ENCODE measurements at regions not wholly inside any gene's neighbourhood (a gene's known extent, or its start where the extent isn't known, plus 50 kb on each side); places are given as distances from the start of the nearest gene placed in this dataset.
A peak's percentile ranks its signal among the peaks of the same experiment; 100 is the strongest.
"Not testable (repeated sequence)": the region's sequence is repeated elsewhere in the genome, so short reads cannot be mapped to it uniquely, and the experiment has no call there.

DNA sequence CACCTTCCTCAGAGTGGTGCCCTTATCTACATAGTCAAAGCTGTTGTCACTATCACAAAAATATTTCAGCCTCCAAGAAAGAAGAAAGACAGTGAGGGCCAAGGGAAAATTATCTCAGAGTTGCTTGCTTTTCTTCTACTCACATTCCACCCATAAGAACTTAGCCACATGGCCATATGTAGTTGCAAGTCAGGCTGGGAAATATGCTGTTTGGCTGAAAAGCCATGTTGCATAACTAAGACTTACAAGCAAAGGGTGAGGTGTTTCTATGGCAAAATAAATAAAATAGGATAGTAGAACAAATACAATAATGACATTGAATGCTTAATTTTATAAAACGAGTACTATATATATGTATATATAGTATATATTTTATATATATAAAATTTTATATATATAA, 365.9 kb upstream of the PABPC4L start:
- DNase-seq = no peak

DNA sequence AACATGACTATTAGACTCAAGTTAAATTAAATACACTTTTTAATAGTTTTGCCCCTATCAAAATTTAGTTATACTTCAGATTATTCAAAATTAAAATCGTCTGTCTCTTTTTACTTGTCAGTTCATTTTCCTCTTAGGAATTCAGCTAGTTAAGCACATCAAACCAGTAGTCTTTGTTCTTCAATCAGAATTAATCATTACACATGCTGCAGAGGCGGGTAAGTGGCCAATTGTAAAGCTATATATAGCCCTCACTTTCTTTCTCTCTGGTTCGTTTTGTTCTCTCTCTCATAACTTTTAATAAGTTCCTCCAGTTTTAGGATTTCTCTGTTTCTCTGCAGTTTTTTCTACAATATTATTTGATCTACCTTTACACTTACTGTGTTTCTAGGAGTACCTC, 359.1 kb upstream of the PABPC4L start:
- DNase-seq = no peak

DNA sequence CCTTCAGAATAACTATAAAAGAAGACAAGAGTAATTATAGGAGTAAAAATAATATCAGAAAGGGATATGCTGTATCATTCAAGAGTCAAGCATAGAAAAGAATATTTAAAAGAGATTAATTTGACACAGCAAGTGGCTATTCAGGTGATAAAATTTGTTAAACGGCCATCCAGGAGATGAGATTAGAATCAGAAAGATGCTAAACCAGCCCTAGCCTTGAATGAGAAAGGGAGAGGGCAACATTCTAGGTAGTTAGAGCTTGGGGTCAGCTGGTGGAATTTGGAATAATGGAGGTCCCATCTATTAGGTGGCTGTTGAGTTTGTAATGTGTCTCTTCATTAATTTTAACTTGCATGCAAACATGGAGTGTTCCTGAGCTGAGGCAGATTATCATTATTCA, 350.5 kb upstream of the PABPC4L start:
- DNase-seq = no peak

GRCh38 chr4:134551348-134551747, 349.8 kb upstream of the PABPC4L start:
- DNase-seq = no peak

DNA sequence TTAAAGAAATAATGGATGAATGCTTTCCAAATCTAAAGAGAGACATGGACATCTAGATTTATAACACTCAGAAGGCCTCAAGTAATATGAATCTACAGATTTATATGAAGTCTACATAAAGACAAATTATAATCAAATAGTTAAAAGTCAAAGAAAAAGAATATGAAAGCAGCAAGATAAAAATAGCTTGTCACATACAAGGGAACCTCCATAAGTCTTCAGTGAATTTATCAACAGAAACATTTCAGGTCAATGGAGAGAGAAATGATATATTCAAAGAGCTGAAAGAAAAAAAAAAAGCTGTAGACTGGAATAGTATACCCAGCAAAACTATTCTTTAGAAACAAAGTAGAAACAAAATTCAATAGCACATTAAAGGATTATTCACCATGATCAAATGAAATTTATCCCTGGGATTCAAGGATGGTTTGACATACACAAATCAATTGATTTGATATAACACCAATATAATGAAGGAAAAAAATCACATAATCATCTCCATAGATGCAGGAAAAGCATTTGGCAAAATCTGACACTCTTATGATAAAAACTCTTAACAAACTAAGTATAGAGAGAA, 346.6 kb upstream of the PABPC4L start:
- DNase-seq = no peak

DNA sequence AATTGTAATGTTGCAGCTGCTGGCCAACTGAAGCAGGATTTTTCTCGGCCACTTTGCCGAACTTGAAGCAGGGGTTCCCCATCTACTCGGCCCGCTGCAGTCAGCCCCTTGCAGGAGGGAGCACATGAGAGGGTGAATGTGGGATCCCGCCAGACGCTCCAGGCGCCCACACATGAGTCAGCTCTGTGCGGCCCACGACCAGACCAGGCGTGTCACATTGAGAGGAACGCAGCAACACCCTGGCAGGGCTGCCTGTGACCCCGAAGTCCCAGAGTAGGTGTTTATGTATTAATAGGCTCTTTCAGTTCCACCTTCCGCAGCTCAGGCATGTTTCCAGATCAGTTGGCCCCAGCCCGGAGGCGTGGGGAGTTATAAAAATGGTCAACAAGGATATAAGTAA, 344.7 kb upstream of the PABPC4L start:
- DNase-seq = no peak

- peak; percentile 64 for DNase-seq
These were observed 342.7 kb upstream of the PABPC4L start for GRCh38 chr4:134544303-134544770.

DNA sequence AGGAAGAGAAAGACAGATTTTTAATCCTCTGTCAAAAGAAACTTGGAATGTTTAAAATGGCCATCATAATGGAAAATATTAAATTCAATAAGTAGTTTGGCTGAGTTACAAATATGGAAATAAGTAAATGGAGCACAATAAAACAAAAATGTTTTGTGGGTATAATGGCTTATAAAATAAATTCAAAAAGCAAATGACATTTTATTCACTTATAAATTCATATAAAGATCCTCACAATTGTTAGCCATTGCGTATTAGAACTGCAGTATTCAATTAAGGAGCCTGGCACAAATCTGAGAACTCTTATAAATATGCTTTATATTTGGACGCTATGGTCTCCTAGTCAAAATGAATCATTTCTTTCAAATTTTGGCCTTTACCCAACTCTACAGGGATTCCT, 339.0 kb upstream of the PABPC4L start:
- no peak for DNase-seq

DNA sequence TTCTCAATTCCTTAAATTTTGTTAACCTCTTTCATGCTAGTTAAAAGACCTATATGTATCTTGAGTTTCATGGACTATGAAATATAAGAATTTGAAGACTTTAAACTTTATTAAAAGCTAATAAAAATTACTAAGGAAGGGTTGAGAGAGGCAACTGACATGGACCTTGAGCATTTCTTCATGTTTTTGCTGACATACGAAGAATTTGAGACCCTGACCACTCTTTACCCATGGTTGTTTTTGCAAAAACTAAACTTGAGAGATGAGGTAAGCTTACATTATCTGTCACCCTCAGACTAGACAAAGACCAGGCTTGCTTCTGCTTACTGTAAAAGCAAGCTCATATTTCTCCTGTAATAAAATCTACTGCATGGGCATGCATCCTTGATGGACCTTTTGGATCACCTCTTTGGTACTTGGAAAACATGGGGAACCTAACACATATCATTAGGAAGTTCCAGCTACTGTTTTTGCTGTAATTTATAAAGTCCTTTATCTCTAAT, 338.2 kb upstream of the PABPC4L start:
- DNase-seq = no peak

GRCh38 chr4:134537701-134538100, 336.1 kb upstream of the PABPC4L start:
- no peak for DNase-seq

DNA sequence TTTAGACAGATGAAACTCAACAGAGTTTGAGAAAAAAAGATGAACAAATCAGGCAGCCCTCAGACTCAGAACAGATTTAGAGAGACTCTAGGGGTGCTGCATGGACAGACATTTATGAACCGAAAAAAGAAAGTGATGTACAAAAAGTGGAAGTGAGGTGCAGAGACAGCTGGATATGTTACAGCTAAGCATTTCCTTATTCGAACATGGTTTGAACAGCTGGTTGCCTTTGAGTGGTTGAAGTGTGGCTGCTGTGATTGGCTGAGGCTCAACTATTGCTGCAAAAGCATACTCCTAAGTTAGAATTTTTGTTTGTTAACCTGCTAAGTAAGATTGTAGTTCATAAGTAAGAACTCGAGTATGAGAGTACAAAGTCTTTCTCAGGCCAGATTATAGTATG, 331.5 kb upstream of the PABPC4L start:
- no peak for DNase-seq

DNA sequence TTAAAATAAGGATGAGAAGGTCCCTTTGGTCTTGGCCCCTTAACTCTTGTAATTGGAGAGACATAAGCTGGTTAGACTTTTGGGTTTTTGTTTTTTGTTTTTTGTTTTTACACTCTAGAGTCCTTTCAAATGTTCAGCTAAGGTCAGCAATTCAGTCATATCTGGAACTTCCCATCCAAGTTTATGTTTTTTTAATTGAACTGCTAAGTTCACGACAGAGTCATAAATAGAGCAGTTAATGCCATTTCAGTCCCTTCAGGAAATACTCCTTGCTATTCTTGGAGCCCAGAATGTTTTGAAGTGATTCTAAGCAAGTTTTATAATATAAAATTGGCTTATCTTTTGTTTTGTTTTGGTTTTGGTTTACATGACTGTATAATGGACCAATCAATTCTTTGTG, 329.4 kb upstream of the PABPC4L start:
- no peak for DNase-seq

- no peak for DNase-seq
These were observed 328.0 kb upstream of the PABPC4L start for GRCh38 chr4:134529629-134530028.

DNA sequence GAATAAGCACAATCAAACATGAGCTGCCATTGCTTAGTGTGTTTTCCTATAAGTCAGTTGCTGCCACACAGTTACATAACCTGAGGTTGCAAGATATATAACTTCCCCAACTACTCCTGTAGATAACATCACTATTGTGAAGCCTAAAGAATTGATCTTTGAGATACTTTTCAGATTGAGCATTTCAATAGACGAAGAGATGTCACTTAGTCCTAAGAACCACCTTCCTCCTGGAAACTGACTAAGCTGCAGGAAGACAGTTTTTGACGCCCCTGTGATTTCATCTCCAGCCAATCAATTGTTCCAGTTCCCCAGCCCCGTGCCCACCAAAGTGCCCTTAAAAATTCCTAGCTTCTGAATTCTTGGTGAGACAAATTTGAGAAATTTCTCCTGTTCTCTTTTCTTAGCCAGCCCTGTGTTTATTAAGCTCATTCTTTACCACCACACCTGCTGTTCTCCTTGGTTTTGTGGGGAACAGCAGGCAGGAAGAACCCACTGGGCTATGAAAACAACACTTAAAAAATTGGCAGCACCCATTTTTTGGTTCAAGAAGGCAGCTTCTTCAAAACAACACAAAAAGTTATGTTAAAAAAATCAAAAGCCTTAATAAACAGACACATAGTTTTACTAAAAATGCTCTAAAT, 317.1 kb upstream of the PABPC4L start:
- no peak for DNase-seq

DNA sequence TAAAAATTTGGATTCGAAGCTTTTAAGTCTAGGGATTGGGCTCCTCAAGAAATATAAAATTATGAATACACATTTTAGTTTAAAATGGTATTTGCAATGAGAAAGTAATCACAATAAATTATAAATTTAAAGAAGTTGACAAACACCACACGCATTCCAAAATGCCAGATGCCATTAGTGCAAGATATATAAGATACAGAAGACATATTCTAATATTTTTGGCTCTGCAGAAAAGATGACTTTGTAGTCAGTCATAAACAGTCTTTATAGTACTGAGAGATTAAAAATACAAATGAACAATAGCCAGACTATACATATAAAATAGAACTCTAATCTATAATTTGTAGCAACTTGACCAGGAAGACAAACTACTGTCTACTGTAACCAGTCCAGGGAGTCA, 309.0 kb upstream of the PABPC4L start:
- DNase-seq = no peak

DNA sequence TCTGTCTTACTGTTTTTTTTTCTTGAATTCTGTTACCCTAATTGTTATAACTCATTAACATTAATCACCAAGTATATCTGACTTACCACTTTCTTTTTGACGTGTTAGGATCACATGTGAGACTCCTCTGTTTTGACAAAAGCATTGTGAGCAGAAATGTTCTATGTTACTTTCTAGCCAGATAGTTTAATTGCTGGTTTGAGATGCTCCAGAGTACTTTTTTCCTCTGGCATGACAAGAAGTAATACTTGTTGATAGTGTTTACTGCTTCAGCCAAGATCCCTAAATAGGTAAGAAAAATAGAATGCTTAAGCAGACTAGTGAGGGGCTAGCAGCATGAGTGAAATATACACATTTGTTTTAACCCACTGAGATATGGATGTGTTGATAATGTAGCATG, 303.9 kb upstream of the PABPC4L start:
- DNase-seq = no peak

GRCh38 chr4:134501973-134502643, 300.5 kb upstream of the PABPC4L start:
- no peak for DNase-seq

GRCh38 chr4:134501488-134501887, 299.9 kb upstream of the PABPC4L start:
- not testable (repeated sequence) for DNase-seq

GRCh38 chr4:134499074-134499473, 297.5 kb upstream of the PABPC4L start:
- DNase-seq = no peak

DNA sequence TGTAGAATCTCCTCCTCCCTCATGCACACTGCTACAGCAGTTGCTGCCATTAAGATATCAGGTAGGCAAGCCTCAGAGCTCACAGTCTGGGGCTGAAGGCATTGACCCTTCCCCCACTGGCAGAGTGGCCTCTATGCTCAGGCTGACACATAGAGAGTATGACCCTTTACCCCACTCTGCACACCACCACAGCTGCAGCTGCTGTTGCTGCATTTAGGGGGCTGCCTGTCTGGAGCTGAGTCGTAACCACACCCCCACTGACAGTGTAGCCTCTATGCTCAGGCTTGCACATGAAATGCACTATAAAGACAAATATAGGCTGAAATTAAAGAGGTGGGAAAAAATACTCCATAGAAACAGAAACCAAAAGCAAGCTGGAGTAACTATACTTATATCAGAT, 289.3 kb upstream of the PABPC4L start:
- DNase-seq = no peak

DNA sequence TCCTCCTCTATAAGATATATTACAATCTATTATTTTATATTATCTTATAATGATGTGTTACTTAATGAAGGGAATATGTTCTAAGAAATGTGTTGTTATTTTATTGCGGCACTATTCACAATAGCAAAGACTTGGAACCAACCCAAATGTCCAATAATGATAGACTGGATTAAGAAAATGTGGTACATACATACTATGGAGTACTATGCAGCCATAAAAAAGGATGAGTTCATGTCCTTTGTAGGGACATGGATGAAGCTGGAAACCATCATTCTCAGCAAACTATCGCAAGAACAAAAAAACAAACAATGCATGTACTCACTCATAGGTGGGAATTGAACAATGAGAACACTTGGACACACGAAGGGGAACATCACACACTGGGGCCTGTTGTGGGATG, 281.9 kb upstream of the PABPC4L start:
- DNase-seq = not testable (repeated sequence)

DNA sequence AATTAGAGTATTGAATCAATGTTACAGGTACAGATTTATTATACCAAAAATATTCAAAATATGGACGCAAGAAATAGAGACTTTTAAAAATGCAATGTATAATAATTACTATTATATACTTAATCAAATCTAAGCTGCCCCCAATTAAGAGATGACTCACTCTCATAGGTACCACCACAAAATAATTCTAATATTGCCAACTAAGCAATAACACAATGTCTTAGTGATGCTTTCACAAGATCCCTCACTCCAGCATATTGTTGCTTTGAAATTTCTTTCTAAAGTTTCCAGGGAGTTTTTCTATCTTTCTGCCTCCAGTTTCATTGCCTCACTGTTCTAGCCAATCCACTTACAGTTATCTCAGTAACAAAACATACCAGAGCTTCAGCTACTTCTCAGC, 270.0 kb upstream of the PABPC4L start:
- DNase-seq = no peak

GRCh38 chr4:134470544-134470943, 269.0 kb upstream of the PABPC4L start:
- no peak for DNase-seq

DNA sequence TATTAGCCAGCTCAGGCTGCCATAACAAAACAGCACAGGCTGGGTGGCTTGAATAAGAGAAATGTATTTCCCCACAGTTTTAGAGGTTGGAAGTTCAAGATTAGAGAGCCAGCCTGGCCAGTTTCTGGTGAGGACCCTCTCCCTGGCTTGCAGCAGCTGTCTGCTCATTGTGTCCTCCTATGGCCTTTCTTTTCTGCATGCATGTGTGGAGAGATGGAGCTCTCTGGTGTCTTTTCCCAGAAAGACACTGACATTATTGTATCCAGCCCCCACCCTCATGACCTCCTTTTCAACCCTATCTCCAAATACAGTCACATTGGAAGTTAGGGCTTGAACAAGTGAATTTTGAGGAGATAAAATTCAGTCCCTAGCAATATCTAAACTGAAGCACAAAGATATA, 263.8 kb upstream of the PABPC4L start:
- no peak for DNase-seq
